SK-N-SH (cell line): ENCODE measurements at regions not wholly inside any gene's neighbourhood (a gene's known extent, or its start where the extent isn't known, plus 50 kb on each side); places are given as distances from the start of the nearest gene placed in this dataset.

Experiments
- CTCF ChIA-PET: fragments of 300-600, 350-600 bp; formaldehyde crosslinking; extraction: SDS; loops from one replicate; lab custom pipeline; 2021; lab: Yijun Ruan, JAX
- POLR2A ChIA-PET: fragments of 350-600 bp; sonication (Branson Sonifier 250); formaldehyde crosslinking; extraction: SDS; loops from one replicate; lab custom pipeline; 2020; ENCODE audit warnings: antibody characterized with exemption, inconsistent platforms; lab: Yijun Ruan, JAX
- DNase-seq: peaks from one replicate; pipeline ENCODE4 v3.0.0; 2012
- H2AFZ ChIP-seq: fragments of 200-600 bp; sonication (generic); 2 replicates; pipeline ENCODE4 v1.8.1; 2016; ENCODE audit warnings: antibody characterized with exemption, mild to moderate bottlenecking, low read depth
- H3F3A ChIP-seq: fragments of 200-600 bp; sonication (generic); replicated peaks from 2 replicates; pipeline ENCODE3; 2016; ENCODE audit warnings: antibody characterized with exemption, mild to moderate bottlenecking; ENCODE audit not compliant: insufficient read depth
- H3K27ac ChIP-seq, 2 experiments: fragments of 200-500 bp in 1 of 2; fragments of 200-600 bp in 1 of 2; sonication (Bioruptor generic) in 1 of 2; sonication (generic), shearing (Covaris generic) in 1 of 2; 2 replicates each; pipeline versions ENCODE4 v1.5.1 to v1.6.1; 2014 to 2016; ENCODE audit warnings: low read depth in 2 of 2, inconsistent platforms in 1 of 2, low read length in 1 of 2, mild to moderate bottlenecking in 1 of 2, mixed read lengths in 1 of 2
- H3K27me3 ChIP-seq: fragments of 200-600 bp; sonication (generic), shearing (Covaris generic); 2 replicates; pipeline ENCODE4 v1.6.1; 2016; ENCODE audit warnings: mixed run types; ENCODE audit not compliant: insufficient read depth
- H3K36me3 ChIP-seq, 2 experiments: fragments of 200-500 bp in 1 of 2; fragments of 200-600 bp in 1 of 2; sonication (Bioruptor generic) in 1 of 2; sonication (generic) in 1 of 2; replicated peaks in 1 of 2; 2 replicates each; pipeline versions ENCODE3 to v1.5.1; 2014 to 2016; ENCODE audit warnings: low read length in 1 of 2, mild to moderate bottlenecking in 1 of 2; ENCODE audit not compliant: insufficient read depth in 2 of 2, control insufficient read depth in 1 of 2
- H3K4me1 ChIP-seq, 2 experiments: fragments of 200-500 bp in 1 of 2; fragments of 200-600 bp in 1 of 2; sonication (Bioruptor generic) in 1 of 2; sonication (generic), shearing (Covaris generic) in 1 of 2; 2 replicates each; pipeline versions ENCODE4 v1.5.1 to v1.6.1; 2014 to 2016; ENCODE audit warnings: low read depth in 1 of 2, low read length in 1 of 2, mixed run types in 1 of 2; ENCODE audit not compliant: insufficient read depth in 2 of 2, control insufficient read depth in 1 of 2
- H3K4me2 ChIP-seq: fragments of 200-600 bp; sonication (generic), shearing (Covaris generic); 2 replicates; pipeline ENCODE4 v1.6.1; 2017; ENCODE audit warnings: mixed run types
- H3K4me3 ChIP-seq, 2 experiments: fragments of 200-500 bp in 1 of 2; fragments of 200-600 bp in 1 of 2; sonication (Bioruptor generic) in 1 of 2; sonication (generic), shearing (Covaris generic) in 1 of 2; 2 replicates each; pipeline versions ENCODE4 v1.5.1 to v1.8.1; 2014 to 2016; ENCODE audit warnings: low read depth in 2 of 2, inconsistent platforms in 1 of 2, low read length in 1 of 2, mild to moderate bottlenecking in 1 of 2, mixed read lengths in 1 of 2, moderate library complexity in 1 of 2
- H3K79me2 ChIP-seq: fragments of 200-600 bp; sonication (generic); 2 replicates; pipeline ENCODE4 v1.8.1; 2017; ENCODE audit warnings: mild to moderate bottlenecking; ENCODE audit not compliant: insufficient read depth
- H3K9ac ChIP-seq: fragments of 200-600 bp; sonication (generic); 2 replicates; pipeline ENCODE4 v1.6.1; 2017; ENCODE audit warnings: mixed run types
- H3K9me2 ChIP-seq: fragments of 200-600 bp; sonication (generic); 2 replicates; pipeline ENCODE4 v1.6.1; 2017; ENCODE audit warnings: mixed run types
- H3K9me3 ChIP-seq: fragments of 200-600 bp; sonication (generic); 2 replicates; pipeline ENCODE4 v1.6.1; 2017; ENCODE audit warnings: mixed run types, mild to moderate bottlenecking, moderate library complexity
- H4K20me1 ChIP-seq: fragments of 200-600 bp; sonication (generic); 2 replicates; pipeline ENCODE4 v1.6.1; 2017; ENCODE audit warnings: mild to moderate bottlenecking, mixed run types; ENCODE audit not compliant: insufficient read depth
- CHD2 ChIP-seq: fragments of 150-350 bp; IDR thresholded peaks from 2 replicates; pipeline ENCODE4 v1.6.1; 2018; ENCODE audit warnings: low read length; ENCODE audit not compliant: partially characterized antibody
- EZH2phosphoT487 ChIP-seq: fragments of 200-600 bp; sonication (generic); IDR thresholded peaks from 2 replicates; pipeline ENCODE4 v1.6.1; 2017; ENCODE audit warnings: low read depth, mixed run types, mild to moderate bottlenecking, antibody characterized with exemption, moderate library complexity, borderline replicate concordance
- GATA2 ChIP-seq: sonication (generic); formaldehyde crosslinking; IDR thresholded peaks from 2 replicates; pipeline ENCODE4 v1.5.0; 2020; ENCODE audit warnings: mild to moderate bottlenecking, missing genetic modification reagents
- JUND ChIP-seq: IDR thresholded peaks from 2 replicates; pipeline ENCODE4 v1.4.0; 2012
- MXI1 ChIP-seq: IDR thresholded peaks from 2 replicates; pipeline ENCODE4 v1.6.1; 2012; ENCODE audit warnings: mild to moderate bottlenecking, low read depth, low read length, improper control_type of control experiment
- NRF1 ChIP-seq: IDR thresholded peaks from 2 replicates; pipeline ENCODE4 v1.6.1; 2012; ENCODE audit warnings: low read depth, mild to moderate bottlenecking, low read length
- PBX3 ChIP-seq: IDR thresholded peaks from 2 replicates; pipeline ENCODE4; 2012
- RCOR1 ChIP-seq: fragments of 150-350 bp; IDR thresholded peaks from 2 replicates; pipeline ENCODE4 v1.6.1; 2017; ENCODE audit warnings: antibody characterized with exemption, low read length
- REST ChIP-seq: IDR thresholded peaks from 2 replicates; pipeline ENCODE4 v1.6.1; 2012; ENCODE audit warnings: mild to moderate bottlenecking, low read depth, low read length, moderate library complexity
- SIN3A ChIP-seq: IDR thresholded peaks from 2 replicates; pipeline ENCODE4 v1.6.1; 2012; ENCODE audit warnings: low read depth, mild to moderate bottlenecking, low read length, moderate library complexity, borderline replicate concordance
- USF1 ChIP-seq: IDR thresholded peaks from 2 replicates; pipeline ENCODE4 v1.4.0; 2012; ENCODE audit warnings: low read depth, borderline replicate concordance
- WGBS: methylation state at CpG from one replicate; pipeline ENCODE4 v1.1.6; 2017; ENCODE audit warnings: low lambda C conversion rate; 5-methylcytosine and 5-hydroxymethylcytosine counted together

GRCh38 chr22:49088801-49089791 is 738.6 kb downstream of the BRD1 start:
- no peaks in the 10 kb centered on the region for H3K9me2 ChIP-seq
- WGBS: 38% methylated on average over 17 of the region's 35 CpGs
- no peaks in the 10 kb centered on the region for H3K36me3 ChIP-seq
- CTCF ChIA-PET: no interaction called here
- H2AFZ ChIP-seq: no peak overlapping the region
- no peaks in the 10 kb centered on the region for H3K79me2 ChIP-seq
- no peaks in the 10 kb centered on the region for H3F3A ChIP-seq
- H3K4me2 ChIP-seq: no peak overlapping the region
- TF ChIP-seq EZH2phosphoT487 (no peak), MXI1 (no peak), SIN3A (no peak), PBX3 (no peak), JUND (no peak), REST (no peak), RCOR1 (no peak), CHD2 (no peak), USF1 (no peak), NRF1 (no peak), GATA2 (no peak)
- H3K4me1 ChIP-seq: peaks cover 0 to 19% of the 10 kb centered on the region in 2 experiments; a peak in 1 of 4 replicates
- no peaks in the 10 kb centered on the region for H3K9me3 ChIP-seq
- H3K27ac ChIP-seq: no peak overlapping the region
- POLR2A ChIA-PET: no interaction called here
- H3K27me3 ChIP-seq: no peaks in the 10 kb centered on the region; the same call in 1 of the 2 replicates
- no peaks in the 10 kb centered on the region for H4K20me1 ChIP-seq
- no peak for DNase-seq
- H3K4me3 ChIP-seq: no peak overlapping the region
- no peak overlapping the region for H3K9ac ChIP-seq
